Dendritic cell treated with granulocyte-macrophage colony-stimulating factor and Interleukin-4, amounts not matched to agents 40 ng/mL and 50 ng/mL, for 4 days (primary cell): ENCODE measurements at regions not wholly inside any gene's neighbourhood (a gene's known extent, or its start where the extent isn't known, plus 50 kb on each side); places are given as distances from the start of the nearest gene placed in this dataset.

Source experiments
- H3K27ac Mint-ChIP-seq: one replicate; pipeline ENCODE4 v1.8.0; 2022; ENCODE audit warnings: mild to moderate bottlenecking, mixed read lengths
- H3K27me3 Mint-ChIP-seq: one replicate; pipeline ENCODE4 v1.8.0; 2022; ENCODE audit warnings: mild to moderate bottlenecking, mixed read lengths
- H3K36me3 Mint-ChIP-seq: one replicate; pipeline ENCODE4 v1.8.0; 2022; ENCODE audit warnings: low read depth, mixed read lengths
- H3K4me1 Mint-ChIP-seq: one replicate; pipeline ENCODE4 v1.8.0; 2022; ENCODE audit warnings: low read depth, mixed read lengths
- H3K4me3 Mint-ChIP-seq: one replicate; pipeline ENCODE4 v1.8.0; 2022; ENCODE audit warnings: mild to moderate bottlenecking, moderate library complexity, mixed read lengths
- H3K9me3 Mint-ChIP-seq: one replicate; pipeline ENCODE4 v1.8.0; 2022; ENCODE audit warnings: mixed read lengths
- intact Hi-C: fragments of 100-400 bp; cut with micrococcal nuclease; formaldehyde crosslinking; loops from one replicate; pipeline ENCODE4 v1.15.0; 2022

- Mint-ChIP-seq H3K4me1 (no peaks in the 10 kb centered on the region), H3K9me3 (no peaks in the 10 kb centered on the region), H3K4me3 (no peak overlapping the region), H3K27me3 (no peaks in the 10 kb centered on the region), H3K36me3 (no peaks in the 10 kb centered on the region), H3K27ac (no peak overlapping the region)
- intact Hi-C loops = no loop called here
These were observed 121.1 kb upstream of the ASTN2 start for GRCh38 chr9:117535973-117536372.

GRCh38 chr9:117535434-117535833 is 120.6 kb upstream of the ASTN2 start:
- no peak overlapping the region for H3K27ac Mint-ChIP-seq
- intact Hi-C loops = no loop called here
- no peaks in the 10 kb centered on the region for H3K36me3 Mint-ChIP-seq
- no peaks in the 10 kb centered on the region for H3K9me3 Mint-ChIP-seq
- no peaks in the 10 kb centered on the region for H3K4me1 Mint-ChIP-seq
- H3K27me3 Mint-ChIP-seq = no peaks in the 10 kb centered on the region
- H3K4me3 Mint-ChIP-seq = no peak overlapping the region

GRCh38 chr9:117528225-117528624 is 113.4 kb upstream of the ASTN2 start:
- H3K4me3 Mint-ChIP-seq = no peak overlapping the region
- no peaks in the 10 kb centered on the region for H3K4me1 Mint-ChIP-seq
- H3K27ac Mint-ChIP-seq = no peak overlapping the region
- no peaks in the 10 kb centered on the region for H3K36me3 Mint-ChIP-seq
- intact Hi-C loops = no loop called here
- no peaks in the 10 kb centered on the region for H3K27me3 Mint-ChIP-seq
- H3K9me3 Mint-ChIP-seq = no peaks in the 10 kb centered on the region

GRCh38 chr9:117526674-117527073 is 111.8 kb upstream of the ASTN2 start:
- Mint-ChIP-seq H3K36me3 (no peaks in the 10 kb centered on the region), H3K4me1 (no peaks in the 10 kb centered on the region), H3K9me3 (no peaks in the 10 kb centered on the region), H3K4me3 (no peak overlapping the region), H3K27ac (no peak overlapping the region), H3K27me3 (no peaks in the 10 kb centered on the region)
- intact Hi-C loops = no loop called here

- Mint-ChIP-seq H3K4me1 (no peaks in the 10 kb centered on the region), H3K36me3 (no peaks in the 10 kb centered on the region), H3K27ac (no peak overlapping the region), H3K4me3 (no peak overlapping the region), H3K9me3 (no peaks in the 10 kb centered on the region), H3K27me3 (no peaks in the 10 kb centered on the region)
- intact Hi-C loops = no loop called here
These were observed 108.8 kb upstream of the ASTN2 start for GRCh38 chr9:117523531-117524153.

GRCh38 chr9:117521293-117521692 is 106.4 kb upstream of the ASTN2 start:
- Mint-ChIP-seq H3K4me3 (no peak overlapping the region), H3K9me3 (no peaks in the 10 kb centered on the region), H3K36me3 (no peaks in the 10 kb centered on the region), H3K27ac (no peak overlapping the region), H3K27me3 (no peaks in the 10 kb centered on the region), H3K4me1 (no peaks in the 10 kb centered on the region)
- intact Hi-C loops = no loop called here

- H3K27me3 Mint-ChIP-seq = no peaks in the 10 kb centered on the region
- no peak overlapping the region for H3K27ac Mint-ChIP-seq
- intact Hi-C loops = no loop called here
These were observed 102.1 kb upstream of the ASTN2 start for GRCh38 chr9:117516676-117517632.

GRCh38 chr9:117511852-117512481 is 97.1 kb upstream of the ASTN2 start:
- no peak overlapping the region for H3K27ac Mint-ChIP-seq
- no peaks in the 10 kb centered on the region for H3K4me1 Mint-ChIP-seq
- peaks cover 6% of the 10 kb centered on the region for H3K9me3 Mint-ChIP-seq
- no peak overlapping the region for H3K4me3 Mint-ChIP-seq
- intact Hi-C loops = no loop called here
- H3K36me3 Mint-ChIP-seq = no peaks in the 10 kb centered on the region
- H3K27me3 Mint-ChIP-seq = no peaks in the 10 kb centered on the region

More at GRCh38 chr9:117516676-117517632, 102.1 kb upstream of the ASTN2 start:
- H3K4me1 Mint-ChIP-seq = no peaks in the 10 kb centered on the region
- H3K36me3 Mint-ChIP-seq = no peaks in the 10 kb centered on the region
- H3K9me3 Mint-ChIP-seq = no peaks in the 10 kb centered on the region
- no peak overlapping the region for H3K4me3 Mint-ChIP-seq

- H3K27ac Mint-ChIP-seq = no peak overlapping the region
- no peaks in the 10 kb centered on the region for H3K27me3 Mint-ChIP-seq
- no peak overlapping the region for H3K4me3 Mint-ChIP-seq
- intact Hi-C loops = no loop called here
- H3K36me3 Mint-ChIP-seq = no peaks in the 10 kb centered on the region
- peaks cover 6% of the 10 kb centered on the region for H3K4me1 Mint-ChIP-seq
- no peaks in the 10 kb centered on the region for H3K9me3 Mint-ChIP-seq
These were observed 81.5 kb upstream of the ASTN2 start for GRCh38 chr9:117496307-117496706.

- no peaks in the 10 kb centered on the region for H3K9me3 Mint-ChIP-seq
- intact Hi-C loops = no loop called here
- peaks cover 6% of the 10 kb centered on the region for H3K4me1 Mint-ChIP-seq
- no peaks in the 10 kb centered on the region for H3K27me3 Mint-ChIP-seq
- H3K4me3 Mint-ChIP-seq = no peak overlapping the region
- H3K27ac Mint-ChIP-seq = no peak overlapping the region
- H3K36me3 Mint-ChIP-seq = no peaks in the 10 kb centered on the region
These were observed 79.7 kb upstream of the ASTN2 start for GRCh38 chr9:117494401-117495090.

GRCh38 chr9:117492476-117492875 is 77.6 kb upstream of the ASTN2 start:
- no peak overlapping the region for H3K27ac Mint-ChIP-seq
- H3K27me3 Mint-ChIP-seq = no peaks in the 10 kb centered on the region

GRCh38 chr9:117491491-117491890 is 76.6 kb upstream of the ASTN2 start:
- no peaks in the 10 kb centered on the region for H3K36me3 Mint-ChIP-seq
- peaks cover 6% of the 10 kb centered on the region for H3K4me1 Mint-ChIP-seq
- no peaks in the 10 kb centered on the region for H3K27me3 Mint-ChIP-seq
- H3K9me3 Mint-ChIP-seq = no peaks in the 10 kb centered on the region
- H3K27ac Mint-ChIP-seq = no peak overlapping the region
- intact Hi-C loops = no loop called here
- no peak overlapping the region for H3K4me3 Mint-ChIP-seq

More at GRCh38 chr9:117492476-117492875, 77.6 kb upstream of the ASTN2 start:
- intact Hi-C loops = no loop called here
- Mint-ChIP-seq H3K9me3 (no peaks in the 10 kb centered on the region), H3K4me1 (peaks cover 6% of the 10 kb centered on the region), H3K36me3 (no peaks in the 10 kb centered on the region), H3K4me3 (no peak overlapping the region)

GRCh38 chr9:117490199-117490598 is 75.3 kb upstream of the ASTN2 start:
- Mint-ChIP-seq H3K4me3 (no peak overlapping the region), H3K36me3 (no peaks in the 10 kb centered on the region), H3K4me1 (no peaks in the 10 kb centered on the region), H3K27me3 (no peaks in the 10 kb centered on the region), H3K27ac (no peak overlapping the region), H3K9me3 (no peaks in the 10 kb centered on the region)
- intact Hi-C loops = no loop called here

GRCh38 chr9:117488659-117489058 is 73.8 kb upstream of the ASTN2 start:
- Mint-ChIP-seq H3K27me3 (peaks cover 2% of the 10 kb centered on the region), H3K27ac (no peak overlapping the region), H3K36me3 (no peaks in the 10 kb centered on the region), H3K9me3 (no peaks in the 10 kb centered on the region), H3K4me1 (no peaks in the 10 kb centered on the region), H3K4me3 (no peak overlapping the region)
- intact Hi-C loops = loop anchor here (5.0 kb wide), 1 partner anchor 1804 kb away; no protein-coding TSS in a partner anchor
